ENCODE measurements at regions not wholly inside any gene's neighbourhood (a gene's known extent, or its start where the extent isn't known, plus 50 kb on each side); places are given as distances from the start of the nearest gene placed in this dataset.

GRCh38 chr13:80132741-80133601 lies 208.0 kb downstream of the SPRY2 start:
- DNase-seq (ENCODE audit: low read depth in 3 of 3), result no peak

DNA sequence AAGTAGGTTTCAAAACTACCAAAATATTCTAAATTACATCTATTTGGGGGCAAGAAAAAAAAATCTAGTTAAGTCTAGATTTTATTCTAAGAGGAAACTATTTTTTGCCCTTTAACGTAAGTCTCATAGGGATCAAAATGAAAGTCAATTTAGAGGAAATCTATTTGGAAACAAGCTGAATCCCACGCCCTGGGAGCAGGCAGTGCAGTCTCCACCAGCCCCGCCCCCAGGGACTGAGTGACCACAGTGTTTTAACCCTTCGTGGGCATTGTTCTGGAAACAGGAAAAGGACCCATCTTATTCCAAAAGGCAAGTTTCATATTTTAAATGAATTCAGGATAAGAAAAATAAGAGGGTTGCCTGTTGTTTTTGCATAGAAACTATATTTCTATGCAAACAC lies 209.7 kb downstream of the SPRY2 start:
- DNase-seq (ENCODE audit: low read depth in 3 of 3), result no peak

GRCh38 chr13:80126389-80127068 lies 214.4 kb downstream of the SPRY2 start:
- DNase-seq (ENCODE audit: low read depth in 3 of 3), result no peak

- DNase-seq (ENCODE audit: low read depth in 3 of 3), result no peak
Measured at GRCh38 chr13:80123945-80124344, 217.0 kb downstream of the SPRY2 start.

GRCh38 chr13:80121038-80121437 lies 219.9 kb downstream of the SPRY2 start:
- no peak for DNase-seq (ENCODE audit: low read depth in 3 of 3)

- DNase-seq (ENCODE audit: low read depth in 3 of 3), result no peak
Measured at GRCh38 chr13:80118506-80118905, 222.4 kb downstream of the SPRY2 start.

DNA sequence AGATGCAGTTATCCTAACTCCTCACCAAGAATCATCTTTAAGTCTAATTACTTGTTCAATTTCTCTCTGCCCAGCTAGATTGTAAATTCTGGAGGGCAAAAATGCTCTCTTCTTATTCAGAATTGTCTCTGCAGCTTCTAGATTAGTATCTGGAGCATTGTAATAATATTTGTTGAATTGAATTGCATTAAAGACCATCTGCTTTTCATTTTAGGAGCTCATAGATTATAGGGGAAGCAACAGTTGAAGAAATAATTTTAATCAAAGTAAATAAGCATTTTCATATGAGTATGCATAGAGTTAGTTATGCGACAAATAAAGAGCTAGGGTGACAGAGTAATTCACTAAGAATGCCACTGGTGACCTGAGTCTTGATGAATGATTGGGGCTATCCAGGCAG lies 222.8 kb downstream of the SPRY2 start:
- no peak for DNase-seq (ENCODE audit: low read depth in 3 of 3)

GRCh38 chr13:80117515-80117914 lies 223.4 kb downstream of the SPRY2 start:
- DNase-seq (ENCODE audit: low read depth in 3 of 3), result no peak

- DNase-seq (ENCODE audit: low read depth in 3 of 3), result no peak
Measured at GRCh38 chr13:80116107-80116506, 224.8 kb downstream of the SPRY2 start.

- no peak for DNase-seq (ENCODE audit: low read depth in 3 of 3)
Measured at GRCh38 chr13:80115616-80116015, 225.3 kb downstream of the SPRY2 start.

DNA sequence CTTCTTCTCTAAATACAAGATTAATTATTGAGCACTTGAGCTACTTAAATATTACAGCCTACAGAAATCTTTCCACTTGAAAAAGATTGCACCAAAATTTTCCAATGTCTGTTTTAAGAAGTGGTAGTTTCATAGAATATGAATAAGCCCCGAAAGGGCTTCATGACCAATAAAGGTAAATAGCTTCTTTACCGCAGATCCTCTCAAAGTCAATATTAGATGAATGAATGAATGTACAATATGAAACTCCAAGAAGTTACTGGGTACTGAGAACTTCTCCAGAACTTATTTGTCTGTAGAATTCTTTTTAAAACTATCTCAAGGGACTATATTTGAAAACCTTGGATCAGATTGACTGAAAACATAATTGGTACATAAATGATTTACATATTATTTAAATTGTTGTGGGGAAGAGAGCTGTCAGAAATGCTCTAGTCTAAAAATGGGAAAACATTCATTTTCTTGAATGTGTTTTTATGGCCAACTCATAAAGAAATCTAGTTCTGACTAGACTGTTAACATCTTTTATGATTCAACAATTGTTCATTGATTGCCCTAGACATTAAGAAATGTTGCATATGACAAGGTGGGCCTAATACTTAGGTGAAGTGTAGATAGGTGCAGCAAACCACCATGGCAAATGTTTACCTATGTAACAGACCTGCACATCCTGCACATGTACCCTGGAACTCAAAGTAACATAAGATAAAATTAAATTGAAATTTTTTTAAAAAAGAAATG lies 227.0 kb downstream of the SPRY2 start:
- no peak for DNase-seq (ENCODE audit: low read depth in 3 of 3)

GRCh38 chr13:80109303-80109702 lies 231.6 kb downstream of the SPRY2 start:
- no peak for DNase-seq (ENCODE audit: low read depth in 3 of 3)

DNA sequence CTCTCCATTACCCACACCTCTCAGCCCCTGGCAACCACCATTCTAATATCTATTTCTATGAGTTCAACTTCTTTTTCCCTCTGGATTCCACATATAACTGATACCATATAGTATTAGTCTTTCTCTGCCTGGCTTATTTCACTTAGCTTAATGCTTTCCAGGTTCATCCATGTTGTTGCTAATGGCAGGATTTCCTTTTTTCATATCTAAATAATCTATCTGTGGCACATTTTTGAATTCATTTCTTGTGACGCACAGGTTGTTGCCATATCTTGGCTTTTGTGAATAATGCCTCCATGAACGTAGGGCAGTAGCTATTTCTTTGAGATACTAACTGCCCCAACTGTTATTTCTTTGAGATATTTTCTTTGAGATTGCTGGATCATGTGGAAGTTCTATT lies 235.6 kb downstream of the SPRY2 start:
- no peak for DNase-seq (ENCODE audit: low read depth in 3 of 3)

DNA sequence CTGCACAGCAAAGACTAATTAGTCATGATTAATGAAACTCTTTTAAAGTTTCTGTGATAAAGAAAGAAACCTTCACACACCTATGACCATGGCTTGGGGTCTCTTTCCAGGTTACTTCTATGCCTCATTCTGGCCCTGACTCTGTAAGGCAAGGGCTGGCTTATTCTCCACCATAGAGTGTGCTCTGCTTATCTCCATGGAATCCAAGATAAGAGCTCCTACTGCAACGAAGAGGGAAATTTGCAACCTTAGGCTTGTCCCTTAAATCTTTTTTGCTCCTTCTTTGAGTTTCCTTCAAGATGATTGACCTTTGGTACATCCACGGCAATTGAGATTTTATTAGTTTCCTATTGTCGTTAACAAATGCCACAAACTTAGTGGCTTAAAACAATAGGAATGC lies 239.9 kb downstream of the SPRY2 start:
- DNase-seq (ENCODE audit: low read depth in 3 of 3), result no peak

- DNase-seq (ENCODE audit: low read depth in 3 of 3), result no peak
Measured at GRCh38 chr13:80100636-80101035, 240.3 kb downstream of the SPRY2 start.

DNA sequence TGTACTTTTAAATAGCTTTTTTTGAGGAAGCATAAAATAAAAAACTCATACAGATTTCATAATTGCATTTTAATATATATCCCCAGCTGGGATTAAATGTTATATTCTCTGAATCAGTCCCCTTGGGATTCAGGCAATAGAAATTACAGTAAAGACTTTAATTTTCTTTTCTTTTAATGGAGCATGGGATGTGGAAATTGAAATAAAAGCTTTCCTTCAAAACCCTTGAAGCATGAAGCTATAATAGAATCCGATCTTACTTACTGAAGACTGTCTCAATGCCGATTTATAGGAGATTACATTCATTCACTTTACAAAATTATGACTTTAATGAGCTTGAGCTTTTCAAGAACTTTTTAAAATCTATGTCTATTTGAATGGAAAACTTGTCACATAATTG lies 243.4 kb downstream of the SPRY2 start:
- DNase-seq (ENCODE audit: low read depth in 3 of 3), result no peak

DNA sequence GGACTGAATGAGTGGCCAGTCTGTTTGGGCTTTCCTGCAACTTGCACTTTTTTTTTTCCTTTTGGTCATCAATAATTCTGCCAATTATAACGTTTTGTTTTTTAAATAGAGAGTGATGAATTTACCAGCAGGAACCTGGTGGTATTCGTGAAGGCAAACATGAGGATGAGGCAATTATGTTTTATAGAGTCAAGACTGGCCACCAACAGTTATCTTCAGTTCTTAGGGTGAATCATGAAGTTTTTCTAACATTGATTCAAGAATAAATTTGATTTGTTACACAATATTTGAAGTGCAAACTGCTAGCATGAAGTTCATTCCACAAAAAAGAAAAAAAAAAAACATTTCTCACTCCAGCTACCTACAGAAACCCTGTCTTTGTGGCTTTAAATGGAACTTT lies 244.5 kb downstream of the SPRY2 start:
- DNase-seq (ENCODE audit: low read depth in 3 of 3), result no peak

GRCh38 chr13:80094526-80094925 lies 246.4 kb downstream of the SPRY2 start:
- no peak for DNase-seq (ENCODE audit: low read depth in 3 of 3)

GRCh38 chr13:80093888-80094287 lies 247.0 kb downstream of the SPRY2 start:
- no peak for DNase-seq (ENCODE audit: low read depth in 3 of 3)

DNA sequence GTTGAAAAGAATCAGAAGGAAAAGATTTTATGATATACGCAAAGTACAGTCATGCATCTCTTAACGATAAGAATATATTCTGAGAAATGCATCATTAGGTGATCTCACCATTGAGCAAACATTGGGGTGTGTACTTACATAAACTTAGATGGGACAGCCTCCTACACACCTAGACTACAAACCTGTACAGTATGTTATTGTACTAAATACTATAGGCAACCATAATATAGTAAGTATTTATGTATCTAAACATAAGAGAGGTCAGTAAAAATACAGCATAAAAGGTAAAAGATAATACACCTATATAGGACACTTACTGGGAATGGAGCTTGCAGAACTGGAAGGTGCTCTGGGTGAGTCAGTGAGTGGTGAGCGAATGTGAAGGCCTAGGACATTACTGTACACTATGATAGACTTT lies 254.6 kb downstream of the SPRY2 start:
- DNase-seq (ENCODE audit: low read depth in 3 of 3), result no peak

GRCh38 chr13:80083853-80084676 lies 256.9 kb downstream of the SPRY2 start:
- DNase-seq (ENCODE audit: low read depth in 3 of 3), result no peak
